ENCODE measurements at regions not wholly inside any gene's neighbourhood (a gene's known extent, or its start where the extent isn't known, plus 50 kb on each side); places are given as distances from the start of the nearest gene placed in this dataset.
"Not testable (repeated sequence)": the region's sequence is repeated elsewhere in the genome, so short reads cannot be mapped to it uniquely, and the experiment has no call there.

DNA sequence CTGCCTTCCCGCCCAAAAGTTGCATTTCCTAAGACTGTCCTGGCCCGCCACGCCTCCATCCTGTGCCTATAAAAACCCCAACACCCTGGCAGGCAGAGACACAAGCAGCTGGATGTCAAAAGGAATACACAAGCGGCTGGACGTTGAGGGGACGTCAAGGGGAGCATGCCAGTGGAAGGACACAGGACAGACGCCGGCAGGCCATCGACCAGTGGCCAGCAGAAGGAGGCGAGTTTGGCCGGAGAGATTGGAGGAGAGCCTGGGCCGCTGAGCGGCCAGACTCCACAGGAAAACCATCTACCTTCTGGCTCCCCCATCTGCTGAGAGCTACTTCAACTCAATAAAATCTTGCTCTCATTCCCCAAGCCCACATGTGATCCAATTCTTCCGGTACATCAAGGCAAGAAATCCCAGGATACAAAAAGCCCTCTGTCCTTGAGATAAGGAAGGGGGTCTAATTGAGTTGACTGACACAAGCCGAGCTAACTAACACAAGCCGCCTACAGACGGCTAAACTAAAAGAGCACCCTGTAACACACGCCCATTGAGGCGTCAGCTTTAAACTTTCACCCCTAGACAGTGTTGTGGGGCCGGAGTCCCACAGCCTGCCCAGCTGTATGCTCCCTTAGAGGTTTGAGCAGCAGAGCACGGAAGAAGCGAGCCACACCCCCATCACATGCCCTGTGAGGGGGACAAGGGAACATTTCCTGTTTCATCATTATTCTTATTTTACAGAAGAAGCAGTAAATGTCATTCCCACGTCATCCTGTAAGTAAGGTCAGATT is 150.3 kb upstream of the PHYHIPL start:
- Histone ChIP-seq H3K4me1 (ENCODE audit: control insufficient read depth in 3 of 3, insufficient read depth in 3 of 3, low read length in 3 of 3) (no peaks in the 10 kb centered on the region), H3K27me3 (ENCODE audit: control insufficient read depth in 3 of 3, insufficient read depth in 3 of 3, low read length in 3 of 3) (no peaks in the 10 kb centered on the region), H3K9me3 (ENCODE audit: control insufficient read depth in 3 of 3, low read length in 3 of 3) (peaks cover 0 to 4% (median 0%) of the 10 kb centered on the region in 3 donors), H3K4me3 (ENCODE audit: low read length in 3 of 3) (no peak overlapping the region), H3K9ac (ENCODE audit: low read depth in 1 of 3, low read length in 3 of 3) (no peak overlapping the region), H3K36me3 (ENCODE audit: control insufficient read depth in 3 of 3, insufficient read depth in 3 of 3, low read length in 3 of 3) (no peaks in the 10 kb centered on the region), H3K27ac (ENCODE audit: low read depth, low read length) (no peak overlapping the region)

- Histone ChIP-seq H3K4me1 (ENCODE audit: control insufficient read depth in 3 of 3, insufficient read depth in 3 of 3, low read length in 3 of 3) (no peaks in the 10 kb centered on the region), H3K27me3 (ENCODE audit: control insufficient read depth in 3 of 3, insufficient read depth in 3 of 3, low read length in 3 of 3) (no peaks in the 10 kb centered on the region)
Measured at GRCh38 chr10:59027975-59028655, 148.3 kb upstream of the PHYHIPL start.

GRCh38 chr10:59033622-59034021 is 142.8 kb upstream of the PHYHIPL start:
- H3K27ac ChIP-seq (ENCODE audit: low read depth, low read length) = no peak overlapping the region

More at GRCh38 chr10:59027975-59028655, 148.3 kb upstream of the PHYHIPL start:
- Histone ChIP-seq H3K9me3 (ENCODE audit: control insufficient read depth in 3 of 3, low read length in 3 of 3) (peaks cover 0 to 4% (median 0%) of the 10 kb centered on the region in 3 donors), H3K4me3 (ENCODE audit: low read length in 3 of 3) (no peak overlapping the region), H3K36me3 (ENCODE audit: control insufficient read depth in 3 of 3, insufficient read depth in 3 of 3, low read length in 3 of 3) (no peaks in the 10 kb centered on the region), H3K9ac (ENCODE audit: low read depth in 1 of 3, low read length in 3 of 3) (no peak overlapping the region), H3K27ac (ENCODE audit: low read depth, low read length) (no peak overlapping the region)

GRCh38 chr10:59036311-59037017 is 140.0 kb upstream of the PHYHIPL start:
- Histone ChIP-seq H3K27me3 (ENCODE audit: control insufficient read depth in 3 of 3, insufficient read depth in 3 of 3, low read length in 3 of 3) (no peaks in the 10 kb centered on the region), H3K9me3 (ENCODE audit: control insufficient read depth in 3 of 3, low read length in 3 of 3) (no peaks in the 10 kb centered on the region), H3K4me1 (ENCODE audit: control insufficient read depth in 3 of 3, insufficient read depth in 3 of 3, low read length in 3 of 3) (peaks cover 0 to 2% (median 0%) of the 10 kb centered on the region in 3 donors), H3K9ac (ENCODE audit: low read depth in 1 of 3, low read length in 3 of 3) (no peak overlapping the region), H3K36me3 (ENCODE audit: control insufficient read depth in 3 of 3, insufficient read depth in 3 of 3, low read length in 3 of 3) (no peaks in the 10 kb centered on the region), H3K27ac (ENCODE audit: low read depth, low read length) (no peak overlapping the region), H3K4me3 (ENCODE audit: low read length in 3 of 3) (no peak overlapping the region)

More at GRCh38 chr10:59033622-59034021, 142.8 kb upstream of the PHYHIPL start:
- H3K9ac ChIP-seq (ENCODE audit: low read depth in 1 of 3, low read length in 3 of 3) = no peak overlapping the region
- H3K36me3 ChIP-seq (ENCODE audit: control insufficient read depth in 3 of 3, insufficient read depth in 3 of 3, low read length in 3 of 3) = no peaks in the 10 kb centered on the region
- peaks cover 0 to 2% (median 0%) of the 10 kb centered on the region in 3 donors for H3K9me3 ChIP-seq (ENCODE audit: control insufficient read depth in 3 of 3, low read length in 3 of 3)
- no peaks in the 10 kb centered on the region for H3K27me3 ChIP-seq (ENCODE audit: control insufficient read depth in 3 of 3, insufficient read depth in 3 of 3, low read length in 3 of 3)
- H3K4me3 ChIP-seq (ENCODE audit: low read length in 3 of 3) = no peak overlapping the region
- peaks cover 0 to 2% (median 0%) of the 10 kb centered on the region in 3 donors for H3K4me1 ChIP-seq (ENCODE audit: control insufficient read depth in 3 of 3, insufficient read depth in 3 of 3, low read length in 3 of 3)

GRCh38 chr10:59037018-59037389 is 139.4 kb upstream of the PHYHIPL start:
- no peaks in the 10 kb centered on the region for H3K9me3 ChIP-seq (ENCODE audit: control insufficient read depth in 3 of 3, low read length in 3 of 3)

DNA sequence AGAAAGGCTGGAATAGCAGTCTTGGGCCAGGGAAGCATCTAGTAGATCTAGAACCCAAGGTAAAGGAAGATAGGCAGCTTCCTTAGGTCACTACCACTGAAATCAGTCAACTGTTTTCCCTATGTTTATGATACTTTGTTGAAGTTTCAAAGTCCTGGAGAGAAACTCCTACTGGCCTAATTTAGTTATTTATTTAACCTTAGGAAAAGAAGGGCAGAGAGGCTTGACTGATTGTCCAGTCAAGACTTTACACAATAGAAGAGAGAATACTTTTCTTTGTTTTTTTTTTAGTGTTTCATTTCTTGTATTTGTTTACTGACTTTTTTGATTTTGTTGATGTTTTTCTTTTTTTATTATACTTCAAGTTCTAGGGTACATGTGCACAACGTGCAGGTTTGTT is 138.9 kb upstream of the PHYHIPL start:
- no peaks in the 10 kb centered on the region for H3K9me3 ChIP-seq (ENCODE audit: control insufficient read depth in 3 of 3, low read length in 3 of 3)
- no peaks in the 10 kb centered on the region for H3K27me3 ChIP-seq (ENCODE audit: control insufficient read depth in 3 of 3, insufficient read depth in 3 of 3, low read length in 3 of 3)
- peaks cover 0 to 2% (median 0%) of the 10 kb centered on the region in 3 donors for H3K4me1 ChIP-seq (ENCODE audit: control insufficient read depth in 3 of 3, insufficient read depth in 3 of 3, low read length in 3 of 3)
- no peak overlapping the region for H3K4me3 ChIP-seq (ENCODE audit: low read length in 3 of 3)
- H3K9ac ChIP-seq (ENCODE audit: low read depth in 1 of 3, low read length in 3 of 3) = no peak overlapping the region
- no peak overlapping the region for H3K27ac ChIP-seq (ENCODE audit: low read depth, low read length)
- no peaks in the 10 kb centered on the region for H3K36me3 ChIP-seq (ENCODE audit: control insufficient read depth in 3 of 3, insufficient read depth in 3 of 3, low read length in 3 of 3)

More at GRCh38 chr10:59037018-59037389, 139.4 kb upstream of the PHYHIPL start:
- Histone ChIP-seq H3K4me1 (ENCODE audit: control insufficient read depth in 3 of 3, insufficient read depth in 3 of 3, low read length in 3 of 3) (peaks cover 0 to 2% (median 0%) of the 10 kb centered on the region in 3 donors), H3K9ac (ENCODE audit: low read depth in 1 of 3, low read length in 3 of 3) (no peak overlapping the region), H3K36me3 (ENCODE audit: control insufficient read depth in 3 of 3, insufficient read depth in 3 of 3, low read length in 3 of 3) (no peaks in the 10 kb centered on the region), H3K27me3 (ENCODE audit: control insufficient read depth in 3 of 3, insufficient read depth in 3 of 3, low read length in 3 of 3) (no peaks in the 10 kb centered on the region), H3K4me3 (ENCODE audit: low read length in 3 of 3) (no peak overlapping the region), H3K27ac (ENCODE audit: low read depth, low read length) (no peak overlapping the region)

DNA sequence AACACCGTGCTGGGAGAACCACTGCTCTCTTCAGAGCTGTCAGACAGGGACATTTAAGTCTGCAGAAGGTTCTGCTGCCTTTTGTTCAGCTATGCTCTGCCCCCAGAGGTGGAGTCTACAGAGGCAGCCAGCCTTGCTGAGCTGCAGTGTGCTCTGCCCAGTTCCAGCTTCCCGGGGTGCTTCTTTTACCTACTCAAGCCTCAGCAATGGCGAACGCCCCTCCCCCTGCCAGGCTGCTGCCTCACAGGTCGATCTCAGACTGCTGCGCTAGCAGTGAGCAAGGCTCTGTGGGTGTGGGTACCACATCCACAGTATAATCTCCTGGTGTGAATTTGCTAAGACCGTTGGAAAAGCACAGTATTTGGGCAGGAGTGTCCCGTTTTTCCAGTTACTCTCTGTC is 133.1 kb upstream of the PHYHIPL start:
- not testable (repeated sequence) for H3K4me1 ChIP-seq (ENCODE audit: control insufficient read depth in 3 of 3, insufficient read depth in 3 of 3, low read length in 3 of 3); H3K4me3 ChIP-seq (ENCODE audit: low read length in 3 of 3); H3K27me3 ChIP-seq (ENCODE audit: control insufficient read depth in 3 of 3, insufficient read depth in 3 of 3, low read length in 3 of 3); H3K9me3 ChIP-seq (ENCODE audit: control insufficient read depth in 3 of 3, low read length in 3 of 3); H3K36me3 ChIP-seq (ENCODE audit: control insufficient read depth in 3 of 3, insufficient read depth in 3 of 3, low read length in 3 of 3); H3K27ac ChIP-seq (ENCODE audit: low read depth, low read length); H3K9ac ChIP-seq (ENCODE audit: low read depth in 1 of 3, low read length in 3 of 3)

- no peak overlapping the region for H3K4me3 ChIP-seq (ENCODE audit: low read length in 3 of 3)
- no peaks in the 10 kb centered on the region for H3K9me3 ChIP-seq (ENCODE audit: control insufficient read depth in 3 of 3, low read length in 3 of 3)
- H3K4me1 ChIP-seq (ENCODE audit: control insufficient read depth in 3 of 3, insufficient read depth in 3 of 3, low read length in 3 of 3) = no peaks in the 10 kb centered on the region
- no peak overlapping the region for H3K27ac ChIP-seq (ENCODE audit: low read depth, low read length)
- no peaks in the 10 kb centered on the region for H3K27me3 ChIP-seq (ENCODE audit: control insufficient read depth in 3 of 3, insufficient read depth in 3 of 3, low read length in 3 of 3)
- H3K36me3 ChIP-seq (ENCODE audit: control insufficient read depth in 3 of 3, insufficient read depth in 3 of 3, low read length in 3 of 3) = no peaks in the 10 kb centered on the region
- H3K9ac ChIP-seq (ENCODE audit: low read depth in 1 of 3, low read length in 3 of 3) = no peak overlapping the region
Measured at GRCh38 chr10:59047180-59047579, 129.3 kb upstream of the PHYHIPL start.

DNA sequence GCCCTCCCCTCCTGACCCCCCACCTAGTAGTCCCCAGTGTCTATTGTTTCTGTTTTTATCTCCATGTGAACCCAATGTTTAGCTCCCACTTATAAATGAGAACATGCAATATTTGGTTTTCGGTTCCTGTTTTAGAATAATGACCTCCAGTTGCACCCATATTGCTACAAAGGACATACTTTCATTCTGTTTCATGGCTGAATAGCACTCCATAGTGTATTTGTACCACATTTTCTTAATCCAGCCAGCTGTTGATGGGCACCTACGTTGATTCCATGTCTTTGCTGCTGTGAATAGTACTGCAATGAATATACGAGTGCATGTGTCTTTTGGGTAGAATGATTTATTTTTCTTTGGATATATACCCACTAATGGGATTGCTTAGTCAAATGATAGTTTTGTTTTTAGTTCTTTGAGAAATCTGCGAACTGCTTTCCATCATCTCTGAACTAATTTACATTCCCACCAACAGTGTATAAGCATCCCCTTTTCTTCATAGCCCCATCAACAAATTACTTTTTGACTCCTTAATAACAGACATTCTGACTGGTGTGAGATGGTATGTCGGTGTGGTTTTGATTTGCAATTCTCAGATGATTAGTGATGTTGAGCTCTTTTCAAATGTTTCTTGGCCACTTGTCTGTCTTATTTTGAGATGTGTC is 128.4 kb upstream of the PHYHIPL start:
- no peaks in the 10 kb centered on the region for H3K9me3 ChIP-seq (ENCODE audit: control insufficient read depth in 3 of 3, low read length in 3 of 3)
- H3K27ac ChIP-seq (ENCODE audit: low read depth, low read length) = no peak overlapping the region

More for the DNA sequence above, 128.4 kb upstream of the PHYHIPL start:
- H3K4me1 ChIP-seq (ENCODE audit: control insufficient read depth in 3 of 3, insufficient read depth in 3 of 3, low read length in 3 of 3) = no peaks in the 10 kb centered on the region
- H3K27me3 ChIP-seq (ENCODE audit: control insufficient read depth in 3 of 3, insufficient read depth in 3 of 3, low read length in 3 of 3) = no peaks in the 10 kb centered on the region
- no peaks in the 10 kb centered on the region for H3K36me3 ChIP-seq (ENCODE audit: control insufficient read depth in 3 of 3, insufficient read depth in 3 of 3, low read length in 3 of 3)
- H3K4me3 ChIP-seq (ENCODE audit: low read length in 3 of 3) = no peak overlapping the region
- no peak overlapping the region for H3K9ac ChIP-seq (ENCODE audit: low read depth in 1 of 3, low read length in 3 of 3)

Data from skeletal muscle tissue (tissue), 3 donors.